H1 (cell line): ENCODE measurements at regions not wholly inside any gene's neighbourhood (a gene's known extent, or its start where the extent isn't known, plus 50 kb on each side); places are given as distances from the start of the nearest gene placed in this dataset.
A peak's percentile ranks its signal among the peaks of the same experiment; 100 is the strongest.

ENCODE experiments used
- CTCF ChIA-PET: fragments of 300-600 bp; sonication (Branson Sonifier 250); formaldehyde crosslinking; loops from one replicate; lab custom pipeline; 2021; ENCODE audit not compliant: partially characterized antibody; lab: Charles Lee
- POLR2A ChIA-PET: fragments of 300-600 bp; sonication (Branson Sonifier 250); formaldehyde crosslinking; loops from one replicate; lab custom pipeline; 2021; ENCODE audit warnings: inconsistent platforms; ENCODE audit not compliant: partially characterized antibody; lab: Charles Lee
- DNase-seq, 2 experiments: peaks; one replicate each; pipeline versions ENCODE4 v3.0.0 to v3.0.0-alpha.2; 2010 to 2022; ENCODE audit warnings: low spot score in 2 of 2, low read depth in 1 of 2, mixed read lengths in 1 of 2
- FAIRE-seq: peaks from 2 replicates; lab custom pipeline; 2011; peaks lifted over from hg19 to GRCh38; lab: Jason Lieb, UNC
- H2AFZ ChIP-seq: 2 replicates; pipeline ENCODE4 v1.8.1; 2012; ENCODE audit warnings: low read length, inconsistent platforms
- H2AK5ac ChIP-seq: 2 replicates; pipeline ENCODE4 v1.6.1; 2013; ENCODE audit warnings: low read depth, low read length
- H2BK120ac ChIP-seq: replicated peaks from 2 replicates; pipeline ENCODE3; 2013; ENCODE audit warnings: low read depth, low read length, inconsistent platforms
- H2BK12ac ChIP-seq: 2 replicates; pipeline ENCODE4 v1.6.1; 2013; ENCODE audit warnings: low read depth, low read length
- H2BK15ac ChIP-seq: 2 replicates; pipeline ENCODE4 v1.6.1; 2013; ENCODE audit warnings: low read length
- H2BK20ac ChIP-seq: 2 replicates; pipeline ENCODE4 v1.6.1; 2013; ENCODE audit warnings: low read length
- H2BK5ac ChIP-seq: 2 replicates; pipeline ENCODE4 v1.6.1; 2013; ENCODE audit warnings: low read depth, low read length
- H3K14ac ChIP-seq: 2 replicates; pipeline ENCODE4 v1.6.1; 2013; ENCODE audit warnings: inconsistent platforms; ENCODE audit not compliant: insufficient read length
- H3K18ac ChIP-seq: 2 replicates; pipeline ENCODE4 v1.6.1; 2013; ENCODE audit warnings: low read length; ENCODE audit errors: extremely low read depth
- H3K23ac ChIP-seq: 2 replicates; pipeline ENCODE4 v1.6.1; 2013; ENCODE audit warnings: inconsistent platforms; ENCODE audit not compliant: insufficient read length
- H3K23me2 ChIP-seq: 2 replicates; pipeline ENCODE4 v1.6.1; 2013; ENCODE audit warnings: low read depth, low read length
- H3K27ac ChIP-seq: 2 replicates; pipeline ENCODE4 v1.6.1; 2011; ENCODE audit warnings: low read depth, low read length, inconsistent platforms
- H3K27me3 ChIP-seq, 4 experiments: replicated peaks in 1 of 4; 1 replicate in 1 of 4; 2 replicates in 3 of 4; pipeline versions ENCODE4 v1.6.1 to v1.8.1; 2011 to 2013; ENCODE audit warnings: low read length in 3 of 4, mild to moderate bottlenecking in 3 of 4, inconsistent platforms in 2 of 4, mixed read lengths in 2 of 4, moderate library complexity in 1 of 4; ENCODE audit not compliant: control insufficient read depth in 3 of 4, insufficient read depth in 3 of 4; ENCODE audit errors: extremely low read depth in 1 of 4
- H3K36me3 ChIP-seq, 4 experiments: 2 replicates each; pipeline versions ENCODE4 v1.6.1 to v1.8.1; 2011 to 2013; ENCODE audit warnings: mild to moderate bottlenecking in 4 of 4, low read length in 3 of 4, moderate library complexity in 2 of 4, control low read depth in 1 of 4, inconsistent platforms in 1 of 4; ENCODE audit not compliant: insufficient read depth in 4 of 4, control insufficient read depth in 2 of 4
- H3K4ac ChIP-seq: replicated peaks from 2 replicates; pipeline ENCODE3; 2013; ENCODE audit warnings: low read length, low read depth, mixed read lengths, inconsistent platforms; ENCODE audit not compliant: insufficient read length
- H3K4me1 ChIP-seq, 4 experiments: replicated peaks in 1 of 4; 1 replicate in 1 of 4; 2 replicates in 3 of 4; pipeline versions ENCODE4 v1.6.1 to v1.8.1; 2011 to 2013; ENCODE audit warnings: low read length in 3 of 4, inconsistent platforms in 2 of 4, mixed read lengths in 1 of 4; ENCODE audit not compliant: insufficient read depth in 4 of 4, control insufficient read depth in 3 of 4
- H3K4me2 ChIP-seq, 2 experiments: 2 replicates each; pipeline versions ENCODE4 v1.6.1 to v1.8.1; 2011 to 2013; ENCODE audit warnings: low read depth in 2 of 2, low read length in 2 of 2, control low read depth in 1 of 2, inconsistent platforms in 1 of 2, mild to moderate bottlenecking in 1 of 2; ENCODE audit not compliant: insufficient read depth in 1 of 2
- H3K4me3 ChIP-seq, 4 experiments: fragments of 200-600, 300-600 bp in 1 of 4; sonication (generic), shearing (Covaris generic), sonication (Bioruptor Twin) in 1 of 4; 2 replicates each; pipeline versions ENCODE4 v1.5.1 to v1.8.1; 2011 to 2016; ENCODE audit warnings: low read length in 4 of 4, low read depth in 3 of 4, control low read depth in 2 of 4, inconsistent platforms in 2 of 4, mild to moderate bottlenecking in 2 of 4, mixed read lengths in 1 of 4, moderate library complexity in 1 of 4; ENCODE audit not compliant: insufficient read depth in 2 of 4; ENCODE audit errors: extremely low read depth in 1 of 4
- H3K56ac ChIP-seq: replicated peaks from 2 replicates; pipeline ENCODE3; 2013; ENCODE audit warnings: low read depth, mild to moderate bottlenecking, mixed read lengths, low read length, inconsistent platforms; ENCODE audit not compliant: insufficient read length
- H3K79me1 ChIP-seq: 2 replicates; pipeline ENCODE4 v1.6.1; 2013; ENCODE audit warnings: low read depth, low read length, control low read depth
- H3K79me2 ChIP-seq, 2 experiments: 2 replicates each; pipeline versions ENCODE4 v1.6.1 to v1.8.1; 2012 to 2013; ENCODE audit warnings: low read length in 2 of 2, mild to moderate bottlenecking in 2 of 2, inconsistent platforms in 1 of 2; ENCODE audit not compliant: insufficient read depth in 2 of 2, control insufficient read depth in 1 of 2
- H3K9ac ChIP-seq, 4 experiments: replicated peaks in 1 of 4; 1 replicate in 1 of 4; 2 replicates in 3 of 4; pipeline versions ENCODE4 v1.6.1 to v1.8.1; 2011 to 2013; ENCODE audit warnings: low read depth in 3 of 4, low read length in 3 of 4, control low read depth in 2 of 4, mild to moderate bottlenecking in 2 of 4, moderate library complexity in 2 of 4, inconsistent platforms in 1 of 4; ENCODE audit errors: extremely low read depth in 1 of 4
- H3K9me3 ChIP-seq, 2 experiments: 2 replicates each; pipeline versions ENCODE4 v1.6.1 to v1.8.1; 2012 to 2013; ENCODE audit warnings: mild to moderate bottlenecking in 2 of 2, moderate library complexity in 2 of 2, control low read depth in 1 of 2, inconsistent platforms in 1 of 2, low read depth in 1 of 2, low read length in 1 of 2, mixed read lengths in 1 of 2; ENCODE audit not compliant: insufficient read depth in 2 of 2
- H4K20me1 ChIP-seq, 2 experiments: replicated peaks in 1 of 2; 2 replicates each; pipeline versions ENCODE3 to v1.8.1; 2011 to 2013; ENCODE audit warnings: inconsistent platforms in 2 of 2, low read length in 2 of 2, mild to moderate bottlenecking in 1 of 2; ENCODE audit not compliant: insufficient read depth in 2 of 2, control insufficient read depth in 1 of 2
- H4K5ac ChIP-seq: 2 replicates; pipeline ENCODE4 v1.6.1; 2013; ENCODE audit warnings: low read length, low read depth, mixed read lengths, inconsistent platforms; ENCODE audit not compliant: insufficient read length
- H4K8ac ChIP-seq: 2 replicates; pipeline ENCODE4 v1.8.0; 2013; ENCODE audit warnings: mild to moderate bottlenecking, moderate library complexity, low read length, inconsistent platforms; ENCODE audit not compliant: insufficient read depth; ENCODE audit errors: extremely low read depth
- H4K91ac ChIP-seq: replicated peaks from 2 replicates; pipeline ENCODE3; 2013; ENCODE audit warnings: low read length, mixed read lengths, inconsistent platforms; ENCODE audit not compliant: insufficient read length
- EZH2 ChIP-seq: fragments of 200-600 bp; sonication (generic); IDR thresholded peaks from 2 replicates; pipeline ENCODE4 v1.7.1; 2012; ENCODE audit warnings: low read depth, mild to moderate bottlenecking, moderate library complexity, low read length, inconsistent platforms; ENCODE audit not compliant: severe bottlenecking
- FOSL1 ChIP-seq: IDR thresholded peaks from 2 replicates; pipeline ENCODE4 v1.6.1; 2011; ENCODE audit warnings: mild to moderate bottlenecking, low read depth, low read length, moderate library complexity; ENCODE audit not compliant: insufficient read depth
- HDAC6 ChIP-seq: IDR thresholded peaks from one replicate; pipeline ENCODE4 v1.7.1; 2012; ENCODE audit warnings: low read depth, mild to moderate bottlenecking, inconsistent platforms, low read length, moderate library complexity
- MAFK ChIP-seq: IDR thresholded peaks from 2 replicates; pipeline ENCODE4 v1.6.1; 2012; ENCODE audit warnings: low read depth, mild to moderate bottlenecking, improper control_type of control experiment, low read length
- NANOG ChIP-seq: IDR thresholded peaks from 2 replicates; pipeline ENCODE4 v1.6.1; 2011; ENCODE audit warnings: low read length, low read depth, mild to moderate bottlenecking, inconsistent platforms; ENCODE audit not compliant: insufficient read depth, poor library complexity, severe bottlenecking
- RNF2 ChIP-seq: fragments of 200-900, 300-1000 bp; sonication (generic); IDR thresholded peaks from 2 replicates; pipeline ENCODE4 v1.7.1; 2016; ENCODE audit warnings: borderline replicate concordance, low read depth, mild to moderate bottlenecking, antibody characterized with exemption, low read length; ENCODE audit not compliant: poor library complexity, severe bottlenecking; ENCODE audit errors: missing control alignments
- SIX5 ChIP-seq: IDR thresholded peaks from 2 replicates; pipeline ENCODE4 v1.6.1; 2011; ENCODE audit warnings: mild to moderate bottlenecking, low read depth, low read length
- SRF ChIP-seq: IDR thresholded peaks from 2 replicates; pipeline ENCODE4 v1.6.1; 2011; ENCODE audit warnings: mild to moderate bottlenecking, low read depth, low read length, moderate library complexity
- ZNF274 ChIP-seq: IDR thresholded peaks from 2 replicates; pipeline ENCODE4 v1.7.0; 2012; ENCODE audit warnings: low read length, borderline replicate concordance; ENCODE audit errors: extremely low read depth
- WGBS, 2 experiments: shearing (Covaris generic) in 1 of 2; methylation state at CpG; one replicate each; pipeline versions ENCODE4 v1.1.6 to v1.1.7; 2013 to 2015; ENCODE audit warnings: low lambda C conversion rate in 2 of 2, mixed read lengths in 2 of 2, inconsistent platforms in 1 of 2, low coverage in 1 of 2, missing lambda C conversion rate in 1 of 2; ENCODE audit not compliant: insufficient replicate concordance in 2 of 2, insufficient coverage in 1 of 2, insufficient read length in 1 of 2; ENCODE audit errors: extremely low coverage in 1 of 2, missing lambda C conversion rate in 1 of 2; 5-methylcytosine and 5-hydroxymethylcytosine counted together

- no peak overlapping the region for H3K4me3 ChIP-seq
- no peak for FAIRE-seq
- ChIA-PET POLR2A (interaction anchor here (1.0 kb wide), 1 partner anchor 484 kb away, joined by 3 read pairs; no protein-coding TSS in a partner anchor), CTCF (no interaction called here)
- DNase-seq = no peak
- H3K79me1 ChIP-seq = no peaks in the 10 kb centered on the region
- H2BK12ac ChIP-seq = no peak overlapping the region; the same call in 1 of the 2 replicates
- H3K23ac ChIP-seq = no peak overlapping the region
- H3K14ac ChIP-seq = no peak overlapping the region
- no peaks in the 10 kb centered on the region for H3K36me3 ChIP-seq
- H3K18ac ChIP-seq = no peak overlapping the region
- no peaks in the 10 kb centered on the region for H4K20me1 ChIP-seq
- peaks cover 2 to 17% (median 11%) of the 10 kb centered on the region in 4 experiments for H3K4me1 ChIP-seq
- no peaks in the 10 kb centered on the region for H3K23me2 ChIP-seq
- no peak overlapping the region for H4K91ac ChIP-seq
- no peak overlapping the region for H4K5ac ChIP-seq
- no peak overlapping the region for H2BK20ac ChIP-seq
- H3K4ac ChIP-seq = peak overlapping the region; percentile 74
- no peaks in the 10 kb centered on the region for H3K9me3 ChIP-seq
- H4K8ac ChIP-seq = no peak overlapping the region
- no peak overlapping the region for H2BK15ac ChIP-seq
- WGBS, 2 experiments = 68% methylated on average over 1 of the region's 1 CpG; no CpG with 5 or more reads in 1 of the 2 experiments
- no peaks in the 10 kb centered on the region for H3K27me3 ChIP-seq
- H2AFZ ChIP-seq = no peak overlapping the region
- H3K9ac ChIP-seq = no peak overlapping the region
- no peak overlapping the region for H2BK120ac ChIP-seq
- no peak overlapping the region for H2BK5ac ChIP-seq
- no peak overlapping the region for H3K4me2 ChIP-seq
- H2AK5ac ChIP-seq = no peak overlapping the region
- no peak overlapping the region for H3K56ac ChIP-seq
- H3K79me2 ChIP-seq = no peaks in the 10 kb centered on the region
- no peak for TF ChIP-seq MAFK
- TF ChIP-seq ZNF274 = no peak
- TF ChIP-seq SRF = no peak
- TF ChIP-seq NANOG = no peak
- no peak for TF ChIP-seq EZH2
- TF ChIP-seq FOSL1 = no peak
- no peak for TF ChIP-seq RNF2
- TF ChIP-seq HDAC6 = no peak
- no peak for TF ChIP-seq SIX5
- TF ChIP-seq, all 59 proteins: peak for 0
- no peak overlapping the region for H3K27ac ChIP-seq
Observed at GRCh38 chr1:68979891-68980290, 483.0 kb upstream of the DEPDC1 start.
